NB4 (cell line): ENCODE measurements at regions not wholly inside any gene's neighbourhood (a gene's known extent, or its start where the extent isn't known, plus 50 kb on each side); places are given as distances from the start of the nearest gene placed in this dataset.

Source experiments
- DNase-seq: peaks from one replicate; pipeline ENCODE4 v3.0.0; 2010; ENCODE audit warnings: low read depth
- H3K4me3 ChIP-seq: one replicate; pipeline ENCODE4 v1.5.1; 2011; ENCODE audit warnings: mild to moderate bottlenecking, low read depth, low read length, moderate library complexity
- CTCF ChIP-seq: IDR thresholded peaks from one replicate; pipeline ENCODE4 v1.5.1; 2012; ENCODE audit warnings: low read depth, low read length
- MYC ChIP-seq: IDR thresholded peaks from 2 replicates; pipeline ENCODE4 v1.6.1; 2011; ENCODE audit warnings: low read depth, low read length
- POLR2A ChIP-seq: IDR thresholded peaks from 2 replicates; pipeline ENCODE4 v1.6.1; 2011; ENCODE audit warnings: mild to moderate bottlenecking; ENCODE audit not compliant: insufficient read length; ENCODE audit errors: extremely low read depth
- TF ChIP-seq, protein P1 (sequence below): IDR thresholded peaks from 2 replicates; pipeline ENCODE4 v1.6.1; 2011; ENCODE audit warnings: low read depth, low read length

GRCh38 chr2:193778293-193778692 lies 1583.6 kb upstream of the TMEFF2 start:
- TF ChIP-seq MYC (no peak), CTCF (no peak), POLR2A (no peak)
- TF ChIP-seq, protein P1, sequence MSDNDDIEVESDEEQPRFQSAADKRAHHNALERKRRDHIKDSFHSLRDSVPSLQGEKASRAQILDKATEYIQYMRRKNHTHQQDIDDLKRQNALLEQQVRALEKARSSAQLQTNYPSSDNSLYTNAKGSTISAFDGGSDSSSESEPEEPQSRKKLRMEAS: no peak
- H3K4me3 ChIP-seq: no peak overlapping the region
- no peak for DNase-seq

DNA sequence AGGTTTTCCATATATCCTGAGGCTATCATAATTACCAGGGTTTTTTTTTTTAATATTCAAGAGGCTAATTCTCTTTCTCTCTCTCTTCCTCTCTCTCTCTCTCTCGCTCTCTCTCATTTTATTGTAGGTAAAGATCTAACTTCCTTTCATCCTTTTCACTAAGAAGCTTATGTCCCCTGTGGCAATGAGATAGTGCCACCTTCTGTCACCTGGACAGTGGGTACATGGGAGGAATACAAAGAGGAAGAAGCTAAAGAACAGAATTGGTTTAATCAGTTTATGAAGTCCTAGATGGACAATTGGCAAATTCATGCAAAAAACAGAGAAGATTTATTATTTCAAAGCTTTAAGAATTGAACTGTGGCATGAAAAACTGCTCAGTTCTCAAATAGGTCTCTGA lies 1582.3 kb upstream of the TMEFF2 start:
- no peak for DNase-seq
- H3K4me3 ChIP-seq: no peak overlapping the region
- no peak for TF ChIP-seq POLR2A
- TF ChIP-seq MYC: no peak
- TF ChIP-seq CTCF: no peak
- TF ChIP-seq, protein P1: no peak

GRCh38 chr2:193774166-193774565 lies 1579.4 kb upstream of the TMEFF2 start:
- no peak overlapping the region for H3K4me3 ChIP-seq
- TF ChIP-seq, protein P1: no peak
- TF ChIP-seq POLR2A (no peak), CTCF (no peak)
- DNase-seq: peak; percentile 2

DNA sequence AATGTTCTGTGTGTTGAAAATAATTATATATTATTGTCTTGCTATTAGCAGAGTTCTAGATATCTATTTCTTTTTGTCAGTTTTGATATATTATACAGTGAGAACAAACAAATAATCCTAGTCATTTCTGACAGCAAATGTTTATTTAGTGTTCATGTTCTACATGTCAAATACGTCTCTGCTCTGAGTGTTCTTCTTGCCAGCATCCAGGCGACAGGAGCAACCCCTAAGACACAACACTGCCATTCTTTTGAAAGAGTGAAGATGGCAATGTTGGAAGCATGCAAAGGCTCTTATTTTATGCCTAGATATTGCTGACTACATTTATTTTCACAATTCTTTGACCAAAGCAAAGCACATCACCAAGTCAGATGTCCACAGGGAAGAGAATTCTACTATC lies 1556.6 kb upstream of the TMEFF2 start:
- no peak for TF ChIP-seq CTCF
- TF ChIP-seq, protein P1: no peak
- TF ChIP-seq POLR2A: no peak
- no peak for TF ChIP-seq MYC
- no peak overlapping the region for H3K4me3 ChIP-seq
- DNase-seq: no peak

GRCh38 chr2:193749485-193749884 lies 1554.8 kb upstream of the TMEFF2 start:
- TF ChIP-seq MYC (no peak), POLR2A (no peak), CTCF (no peak)
- TF ChIP-seq, protein P1: no peak
- DNase-seq: no peak

DNA sequence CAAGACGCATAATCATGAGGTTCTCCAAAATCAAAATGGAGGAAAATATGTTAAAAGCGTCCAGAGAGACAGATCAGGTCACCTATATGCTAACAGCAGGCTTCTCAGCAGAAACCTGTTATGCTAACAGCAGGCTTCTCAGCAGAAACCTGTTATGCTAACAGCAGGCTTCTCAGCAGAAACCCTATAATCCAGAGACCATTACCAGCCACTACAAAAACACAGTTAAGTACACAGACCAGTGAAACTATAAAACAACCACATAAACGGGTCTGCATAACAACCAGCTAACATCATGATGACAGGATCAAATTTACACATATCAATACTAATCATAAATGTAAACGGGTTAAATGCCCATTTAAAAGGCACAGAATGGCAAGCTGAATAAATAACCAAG lies 1548.4 kb upstream of the TMEFF2 start:
- DNase-seq: no peak
- no peak for TF ChIP-seq POLR2A
- TF ChIP-seq, protein P1: no peak
- no peak for TF ChIP-seq MYC
- no peak for TF ChIP-seq CTCF

More at GRCh38 chr2:193749485-193749884, 1554.8 kb upstream of the TMEFF2 start:
- no peak overlapping the region for H3K4me3 ChIP-seq

More for the DNA sequence above, 1548.4 kb upstream of the TMEFF2 start:
- H3K4me3 ChIP-seq: no peak overlapping the region
